Erythroblast (primary cell): ENCODE measurements at regions not wholly inside any gene's neighbourhood (a gene's known extent, or its start where the extent isn't known, plus 50 kb on each side); places are given as distances from the start of the nearest gene placed in this dataset.

Source experiments
- GATA1 ChIP-seq: IDR thresholded peaks from 2 replicates; pipeline ENCODE4 v1.6.1; 2011; ENCODE audit warnings: low read depth, mild to moderate bottlenecking, control low read depth, low read length, moderate library complexity
- POLR2A ChIP-seq: IDR thresholded peaks from 2 replicates; pipeline ENCODE4 v1.6.1; 2011; ENCODE audit warnings: mild to moderate bottlenecking, low read length

DNA sequence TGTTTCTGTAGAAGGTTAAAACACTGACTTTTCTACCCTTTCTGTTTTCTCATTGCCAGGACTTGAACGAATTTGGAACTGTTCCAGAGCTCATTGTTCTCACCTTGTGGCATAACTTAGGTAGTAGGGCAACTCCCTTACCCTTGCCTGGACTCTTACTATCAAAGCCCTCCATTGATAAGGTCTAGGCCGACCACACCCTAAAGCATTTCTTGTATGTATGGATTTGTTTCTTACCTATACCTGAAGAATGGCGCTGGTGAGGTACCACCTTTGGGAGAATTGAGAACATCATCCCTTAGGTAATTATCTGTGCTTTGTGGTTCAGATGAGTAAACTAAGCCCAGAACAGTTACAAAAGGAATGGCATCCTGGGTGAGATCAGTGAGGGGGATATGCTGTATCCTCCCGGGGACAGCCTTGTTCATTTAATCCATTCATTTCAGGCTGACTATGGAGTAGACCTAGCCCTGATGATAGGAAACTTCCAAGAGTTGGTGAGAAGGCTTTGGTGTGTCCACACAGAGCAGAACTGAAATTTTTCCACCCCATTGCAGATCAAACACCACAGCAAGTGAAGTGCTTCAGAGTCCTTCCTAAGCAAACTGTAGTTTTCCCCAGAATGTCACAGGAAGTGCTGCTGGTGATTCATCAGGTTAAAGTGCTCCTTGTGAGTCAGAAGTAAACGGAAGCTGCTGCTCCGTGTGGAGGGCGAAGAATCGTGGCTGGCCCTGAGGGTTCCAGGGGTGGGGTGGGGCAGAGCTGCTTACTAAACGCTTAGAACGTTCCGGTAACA is 113.0 kb downstream of the TEX26 start:
- TF ChIP-seq POLR2A: no peak
- TF ChIP-seq GATA1: no peak
